ENCODE measurements at regions not wholly inside any gene's neighbourhood (a gene's known extent, or its start where the extent isn't known, plus 50 kb on each side); places are given as distances from the start of the nearest gene placed in this dataset.
"Not testable (repeated sequence)": the region's sequence is repeated elsewhere in the genome, so short reads cannot be mapped to it uniquely, and the experiment has no call there.

DNA sequence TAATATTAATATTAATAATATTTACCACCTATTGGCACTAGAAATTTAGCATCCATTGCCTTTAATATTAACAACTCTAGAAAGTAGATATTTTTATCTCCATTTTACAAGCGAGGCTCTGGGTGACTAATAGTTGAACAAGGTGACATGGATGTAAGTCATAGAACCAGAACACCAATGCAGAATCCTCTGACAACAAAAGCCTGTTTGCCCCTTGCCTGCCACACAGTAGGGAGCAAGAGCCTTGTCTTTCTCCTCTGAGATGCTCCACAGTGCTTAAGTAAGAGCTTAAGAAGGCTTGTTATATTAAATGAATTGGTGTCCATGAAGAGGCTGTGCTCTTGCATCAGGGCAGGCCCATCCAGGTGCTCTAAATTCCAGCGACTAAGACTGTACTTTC is 51.2 kb upstream of the LBX1 start:
- DNase-seq, result no peak

DNA sequence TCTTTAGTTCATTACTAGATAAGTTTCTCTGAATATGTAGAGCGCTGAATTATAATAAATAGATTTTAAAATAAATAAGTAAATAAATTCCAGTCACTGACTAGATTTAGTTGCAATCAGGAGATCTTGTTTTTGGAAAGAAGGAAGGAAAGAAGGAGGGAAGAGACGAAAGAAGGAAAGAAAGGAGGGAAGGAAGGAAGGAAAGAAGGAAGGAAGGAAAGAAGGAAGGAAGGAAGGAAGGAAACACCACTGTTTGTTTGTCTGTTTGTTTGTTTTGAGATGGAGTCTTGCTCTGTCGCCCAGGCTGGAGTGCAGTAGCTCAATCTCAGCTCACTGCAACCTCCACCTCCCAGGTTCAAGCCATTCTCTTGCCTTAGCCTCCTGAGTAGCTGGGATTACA is 51.7 kb upstream of the LBX1 start:
- not testable (repeated sequence) for DNase-seq

GRCh38 chr10:101282947-101283346 is 53.7 kb upstream of the LBX1 start:
- no peak for DNase-seq

GRCh38 chr10:101283762-101284100 is 54.5 kb upstream of the LBX1 start:
- no peak for DNase-seq

DNA sequence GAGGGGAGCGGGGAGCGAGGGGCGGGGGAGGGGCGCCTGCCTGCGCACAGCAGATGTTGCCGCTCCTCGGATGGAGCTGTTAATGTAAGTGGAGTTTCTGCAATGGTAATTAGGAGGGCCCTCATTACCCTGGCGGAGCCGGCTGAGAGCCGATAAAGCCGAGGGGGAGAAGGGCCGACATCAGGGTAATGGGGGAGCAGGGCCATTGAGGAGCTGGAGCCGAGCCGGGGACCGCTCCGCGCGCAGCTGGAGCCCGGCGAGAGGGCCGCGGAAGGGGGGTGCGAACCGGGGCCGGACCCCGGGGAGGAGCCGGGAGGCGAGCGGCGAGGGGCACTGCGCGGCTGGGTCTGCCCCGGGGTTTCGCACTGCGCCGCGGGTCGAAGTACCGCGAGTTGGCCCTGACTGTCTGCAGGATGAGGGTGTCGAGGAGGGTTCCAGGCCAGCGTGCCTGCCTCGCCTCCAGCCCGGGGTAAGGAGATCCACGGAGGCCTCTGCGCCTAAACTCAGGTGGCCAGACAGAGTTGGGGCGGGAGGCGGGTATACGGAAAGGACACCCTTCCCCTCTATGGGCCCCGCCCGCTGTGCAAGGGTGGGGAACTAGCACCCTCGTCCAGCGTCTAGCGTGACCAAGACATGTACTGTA is 55.0 kb upstream of the LBX1 start:
- peak in 1 of 56 donors; percentile 11 for DNase-seq

DNA sequence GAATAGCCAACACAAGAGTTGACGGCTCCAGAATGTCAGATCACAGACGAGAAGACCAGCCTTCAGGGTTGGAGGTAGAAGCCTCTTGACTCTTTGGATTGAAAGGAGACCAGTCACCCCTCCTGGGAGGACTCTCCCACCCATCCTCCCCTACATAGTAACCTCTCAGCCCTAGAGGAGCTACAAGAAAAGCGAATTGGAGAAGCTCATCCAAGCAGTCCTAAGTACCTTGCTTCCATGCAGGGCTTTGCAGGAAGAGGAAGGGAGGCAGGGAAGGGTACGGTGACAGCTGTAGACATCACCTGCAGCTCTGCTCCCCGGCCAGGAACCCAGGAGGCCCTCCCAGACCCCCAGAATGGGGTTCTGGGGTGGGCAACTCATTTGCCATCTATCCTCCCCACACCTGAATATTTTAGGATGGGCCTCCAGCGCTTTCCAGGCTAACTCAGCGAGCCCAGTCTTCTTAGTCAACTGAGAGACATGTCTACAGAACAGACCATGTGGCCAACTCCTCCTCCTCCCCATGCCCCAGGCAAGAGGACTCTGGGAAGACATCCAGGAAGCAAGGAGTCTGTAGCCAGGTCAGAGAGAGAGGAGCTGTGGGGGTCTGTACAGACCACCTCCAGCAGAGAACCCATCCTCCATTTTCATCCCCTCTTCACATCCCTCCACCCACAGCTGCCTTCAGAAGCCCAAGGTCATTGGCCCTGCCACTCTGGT is 55.6 kb upstream of the LBX1 start:
- DNase-seq, result no peak

DNA sequence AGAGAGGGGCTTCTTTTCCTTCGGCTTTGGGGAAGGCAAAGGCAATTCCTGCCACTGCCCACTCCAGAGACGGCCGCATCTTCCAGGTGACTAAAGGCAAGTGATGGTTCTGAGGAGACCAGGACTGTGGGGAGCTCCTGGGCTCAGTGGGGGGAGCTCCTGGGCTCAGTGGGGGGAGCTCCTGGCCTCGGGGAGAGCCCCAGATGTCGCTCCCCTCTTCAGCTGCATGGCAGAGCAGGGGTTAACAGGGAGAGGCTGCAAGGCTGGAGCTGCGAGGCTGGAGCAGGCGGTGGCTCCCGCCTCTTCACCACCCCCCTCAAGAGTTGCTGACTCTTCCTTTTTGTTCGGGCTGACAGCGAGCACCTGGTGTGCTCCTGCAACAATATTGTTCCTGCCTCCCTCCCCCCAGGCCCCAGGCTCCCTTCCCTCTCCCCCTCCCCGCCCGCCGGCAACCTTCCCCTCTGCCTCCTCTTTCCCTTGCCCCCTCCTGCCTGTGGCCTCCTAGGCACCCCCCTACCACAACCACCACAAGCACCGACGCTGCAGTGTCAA is 56.3 kb upstream of the LBX1 start:
- DNase-seq, result peak in 7 of 56 donors; percentile 3 to 39 (median 19)

DNA sequence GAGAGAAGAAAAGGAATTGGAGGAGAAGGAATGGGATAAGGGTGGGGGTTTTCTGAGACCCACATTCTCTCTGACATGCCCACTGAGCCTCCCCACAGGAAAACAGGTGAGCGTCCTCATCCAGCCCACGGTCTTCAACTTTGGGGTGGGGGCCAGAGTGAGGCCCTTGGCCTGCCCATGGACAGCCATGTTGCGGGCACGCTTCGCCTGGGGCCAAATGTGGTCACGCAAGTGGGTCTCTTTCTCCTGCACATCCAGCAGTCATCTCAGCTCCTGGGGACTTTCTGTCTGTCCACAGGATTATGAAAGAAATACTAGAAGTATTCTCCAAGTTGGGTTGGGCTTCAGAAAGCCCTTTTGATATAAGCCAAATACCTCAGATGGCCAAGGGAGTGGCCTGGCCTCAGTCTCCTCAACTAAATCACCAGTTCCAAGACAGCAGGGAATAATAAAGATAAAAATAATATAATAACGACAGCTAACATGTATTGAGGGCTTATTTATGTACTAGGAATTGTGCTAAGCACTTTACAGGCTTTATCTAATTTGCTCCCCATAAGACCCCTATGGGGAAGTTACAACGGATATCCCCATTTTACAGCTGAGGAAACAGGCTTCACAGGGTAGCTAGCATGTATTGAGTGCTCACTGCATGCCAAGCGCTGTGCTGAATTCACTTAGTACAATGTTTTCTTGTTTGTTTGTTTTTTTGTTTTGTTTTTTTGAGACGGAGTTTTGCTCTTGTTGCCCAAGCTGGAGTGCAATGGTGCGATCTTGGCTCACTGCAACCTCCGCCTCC is 57.2 kb upstream of the LBX1 start:
- DNase-seq, result no peak

DNA sequence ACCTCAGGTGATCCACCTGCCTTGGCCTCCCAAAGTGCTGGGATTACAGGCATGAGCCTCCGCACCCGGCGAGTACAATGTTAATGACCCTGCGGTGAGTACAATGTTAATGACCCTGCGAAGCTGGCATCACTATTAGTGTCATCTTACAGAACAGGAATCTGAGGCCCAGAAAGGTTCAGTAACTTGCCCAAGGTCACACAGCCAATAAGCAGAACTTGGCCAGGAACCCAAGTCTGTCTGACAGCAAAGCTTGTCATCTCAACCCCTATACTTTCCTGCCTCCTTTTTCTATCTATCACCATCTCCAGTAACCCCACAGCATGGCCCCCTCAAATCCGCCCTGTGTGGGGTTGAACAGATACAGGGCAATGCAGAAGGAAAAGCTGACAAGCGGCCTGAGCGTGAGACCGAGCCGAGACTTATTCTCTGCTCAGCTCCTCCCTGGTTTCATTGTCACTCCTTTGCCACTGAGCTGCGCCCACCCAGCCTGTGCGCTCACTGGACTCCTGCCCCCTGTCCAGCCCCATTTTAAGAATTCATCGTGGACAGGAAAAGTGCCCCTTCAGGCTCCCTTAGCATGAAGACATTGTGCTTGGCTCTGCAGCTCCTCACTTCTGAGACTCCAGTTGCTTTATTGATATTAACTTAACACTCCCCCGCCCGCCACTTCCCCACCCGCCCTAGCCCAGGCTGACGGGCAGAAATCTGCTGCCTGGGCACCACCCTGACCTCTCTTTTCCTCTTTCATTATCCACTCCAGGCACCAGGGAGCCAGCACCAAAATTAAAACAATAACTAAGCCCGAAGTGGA is 58.1 kb upstream of the LBX1 start:
- no peak for DNase-seq

DNA sequence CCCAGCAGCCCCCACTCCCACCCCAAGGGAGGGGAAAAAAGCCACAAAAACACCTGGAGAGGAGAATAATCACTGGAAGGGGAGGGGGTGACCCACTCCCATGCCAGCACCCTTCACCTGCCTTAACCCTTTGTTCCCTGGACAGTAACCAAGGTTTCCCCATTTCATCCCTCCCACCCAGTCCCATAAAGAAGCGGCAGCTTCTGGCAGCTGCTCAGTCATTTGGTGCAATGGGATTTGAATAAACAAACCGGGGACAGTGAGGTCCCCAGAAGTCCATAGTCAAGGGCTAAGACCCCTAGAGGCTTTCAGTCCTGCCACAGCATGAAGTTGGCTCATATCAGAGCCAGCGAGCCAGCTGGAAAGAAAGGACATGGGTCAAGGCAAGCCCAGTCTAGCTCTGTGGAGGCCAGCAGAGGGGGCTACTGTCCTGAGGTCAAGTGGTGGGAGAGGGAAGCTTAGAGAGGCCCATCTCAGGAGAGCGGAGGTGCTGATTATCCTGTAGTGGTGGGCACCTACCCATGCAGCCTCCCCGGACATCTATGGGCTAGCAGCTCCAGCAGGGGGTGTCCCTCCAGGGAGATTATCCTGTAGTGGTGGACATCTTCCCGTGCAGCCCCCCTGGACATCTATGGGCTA is 58.9 kb upstream of the LBX1 start:
- DNase-seq, result peak in 23 of 56 donors; percentile 5 to 69 (median 21)

DNA sequence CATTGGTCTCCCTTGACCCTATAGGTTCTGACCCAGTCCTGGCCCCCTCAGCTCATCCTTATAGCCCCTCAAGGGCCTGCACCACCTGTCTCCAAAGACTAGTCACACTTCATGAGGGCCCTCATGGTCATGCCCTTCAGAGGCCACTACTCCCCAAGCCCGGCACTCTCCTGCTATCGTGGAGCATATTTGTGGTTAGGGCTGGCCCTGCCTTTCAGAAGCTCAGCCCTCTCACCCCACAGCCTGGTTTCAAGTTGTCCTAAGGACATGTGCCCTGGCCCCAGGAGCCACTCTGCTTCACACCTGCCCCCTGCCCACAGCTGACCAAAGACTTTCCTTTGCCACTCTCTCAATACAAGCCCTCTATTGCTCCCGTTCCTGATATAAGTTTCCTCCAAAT is 60.3 kb upstream of the LBX1 start:
- no peak for DNase-seq

DNA sequence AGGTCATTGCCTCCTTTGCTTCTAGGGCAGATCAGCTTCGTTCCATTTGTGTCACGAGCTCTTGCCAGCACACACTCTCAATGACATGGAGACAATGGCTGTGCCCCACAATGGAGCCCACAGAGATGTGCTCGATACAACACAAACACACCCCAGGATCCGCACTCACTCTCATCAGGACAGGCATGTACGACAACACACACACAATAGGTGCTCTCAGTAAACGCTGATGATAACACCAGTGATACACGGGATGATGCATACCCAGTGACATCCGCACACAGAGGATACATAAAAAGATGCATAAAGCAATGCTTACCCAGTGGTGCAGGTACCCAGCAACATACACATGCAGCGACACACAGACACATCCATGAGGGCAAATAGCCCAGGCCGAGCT is 61.2 kb upstream of the LBX1 start:
- no peak for DNase-seq

DNA sequence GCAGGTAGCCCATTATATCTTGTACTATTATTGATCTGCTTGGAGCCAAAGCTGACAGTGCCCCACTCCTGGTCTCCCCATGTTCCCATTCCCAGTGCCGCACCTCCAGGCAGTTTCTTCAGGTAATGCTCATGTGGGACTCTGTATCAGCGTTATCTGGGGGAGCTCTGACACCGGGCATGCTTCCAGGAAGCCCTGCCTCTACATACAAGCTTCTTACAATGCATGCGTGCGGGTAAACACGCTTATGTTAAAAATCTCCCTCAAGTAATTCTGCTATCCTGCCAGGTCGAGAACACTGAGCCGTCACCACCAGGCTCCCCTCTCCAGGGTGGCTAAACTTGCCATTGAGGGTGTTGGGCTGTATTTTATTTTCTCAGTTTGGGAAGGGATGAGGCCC is 61.6 kb upstream of the LBX1 start:
- no peak for DNase-seq

DNA sequence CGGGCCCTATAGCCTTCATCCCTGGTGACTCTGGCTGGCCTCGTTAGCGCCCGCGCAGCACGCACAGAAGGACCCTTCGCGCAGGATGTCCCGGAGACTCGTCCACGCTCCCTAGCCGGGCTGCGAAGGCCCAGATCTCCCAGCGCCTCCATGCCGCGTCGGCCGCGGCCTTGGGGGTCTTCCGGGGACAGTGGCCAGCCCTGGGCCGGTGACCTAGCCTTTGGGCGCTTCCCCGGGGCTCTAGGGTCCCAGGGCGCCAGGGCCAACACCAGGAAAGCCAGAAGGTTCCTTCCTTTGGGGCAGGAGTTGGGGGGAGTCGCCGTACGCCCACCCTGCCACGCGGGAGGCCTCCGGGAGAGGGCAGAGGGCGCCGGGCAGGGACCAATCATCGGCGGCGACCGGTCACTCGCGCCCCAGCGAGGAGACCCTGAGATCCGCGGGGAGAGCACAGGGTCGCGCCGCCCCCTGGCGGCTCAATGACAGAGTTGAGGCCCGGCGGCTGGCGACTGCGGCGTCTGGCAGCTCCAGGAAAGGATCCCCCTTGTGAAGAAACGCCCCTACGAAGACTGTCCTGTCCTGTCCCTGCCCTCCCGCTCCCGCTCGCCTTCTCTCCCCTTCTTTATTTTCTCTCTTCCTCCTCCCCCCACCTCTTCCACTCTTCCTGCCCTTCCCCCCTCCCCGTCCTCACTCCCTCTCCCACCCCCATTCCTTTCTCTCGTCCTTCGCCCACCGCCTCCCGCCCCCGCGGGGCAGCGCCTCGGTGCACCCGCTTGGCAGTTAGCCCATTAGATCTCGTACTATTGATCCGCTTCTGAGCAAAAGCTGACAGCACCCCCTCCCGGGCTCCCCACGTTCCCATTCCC is 62.3 kb upstream of the LBX1 start:
- DNase-seq, result peak in 35 of 56 donors; percentile 12 to 75 (median 48)

GRCh38 chr10:101292194-101293006 is 61.6 kb upstream of the BTRC start:
- DNase-seq, result peak in 44 of 56 donors; percentile 27 to 89 (median 61)

GRCh38 chr10:101293007-101293723 is 60.8 kb upstream of the BTRC start:
- peak in 6 of 56 donors; percentile 30 to 55 (median 38) for DNase-seq

DNA sequence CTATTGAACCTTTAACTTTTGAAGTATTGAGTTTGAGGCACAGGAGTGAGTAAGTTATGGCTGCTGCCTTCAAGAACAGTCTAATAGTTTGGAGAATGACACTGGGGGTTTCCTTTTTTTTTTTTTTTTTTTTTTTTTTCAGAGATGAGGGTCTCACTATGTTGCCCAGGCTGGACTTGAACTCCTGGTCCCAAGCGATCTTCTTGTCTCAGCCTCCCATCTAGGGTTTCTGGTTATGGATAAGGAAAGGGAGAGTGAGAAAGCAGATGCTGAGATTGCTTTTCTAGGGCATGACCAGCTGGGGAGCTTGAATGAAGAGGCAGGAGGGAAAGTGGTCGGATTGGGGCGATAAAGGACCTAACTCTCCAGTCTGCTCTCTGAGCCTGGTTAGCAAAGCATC is 59.9 kb upstream of the BTRC start:
- DNase-seq, result no peak

GRCh38 chr10:101295261-101295660 is 58.7 kb upstream of the BTRC start:
- peak in 30 of 56 donors; percentile 7 to 69 (median 33) for DNase-seq

Data from nucleus accumbens (tissue), 56 donors.